ENCODE measurements at regions not wholly inside any gene's neighbourhood (a gene's known extent, or its start where the extent isn't known, plus 50 kb on each side); places are given as distances from the start of the nearest gene placed in this dataset.
"Not testable (repeated sequence)": the region's sequence is repeated elsewhere in the genome, so short reads cannot be mapped to it uniquely, and the experiment has no call there.

- H3K27ac ChIP-seq (ENCODE audit: low read length), result no peak overlapping the region
- H3K27me3 ChIP-seq (ENCODE audit: control insufficient read depth in 1 of 2, insufficient read depth in 2 of 2, low read length in 2 of 2), result no peaks in the 10 kb centered on the region
- H3K4me3 ChIP-seq (ENCODE audit: low read length in 2 of 2), result no peak overlapping the region
- H3K9me3 ChIP-seq (ENCODE audit: control insufficient read depth in 2 of 2, low read length in 2 of 2), result no peaks in the 10 kb centered on the region
- no peaks in the 10 kb centered on the region for H3K36me3 ChIP-seq (ENCODE audit: control insufficient read depth in 2 of 2, insufficient read depth in 2 of 2, low read length in 2 of 2)
- H3K4me1 ChIP-seq (ENCODE audit: control insufficient read depth, insufficient read depth, low read length), result peaks cover 9% of the 10 kb centered on the region
- H3K9ac ChIP-seq (ENCODE audit: low read length in 2 of 2), result no peak overlapping the region
These were observed 250.0 kb downstream of the DLL1 start for GRCh38 chr6:170040906-170041305.

- no peak overlapping the region for H3K4me3 ChIP-seq (ENCODE audit: low read length in 2 of 2)
- no peaks in the 10 kb centered on the region for H3K9me3 ChIP-seq (ENCODE audit: control insufficient read depth in 2 of 2, low read length in 2 of 2)
- H3K9ac ChIP-seq (ENCODE audit: low read length in 2 of 2), result no peak overlapping the region
- H3K27me3 ChIP-seq (ENCODE audit: control insufficient read depth in 1 of 2, insufficient read depth in 2 of 2, low read length in 2 of 2), result no peaks in the 10 kb centered on the region
- H3K27ac ChIP-seq (ENCODE audit: low read length), result no peak overlapping the region
- H3K4me1 ChIP-seq (ENCODE audit: control insufficient read depth, insufficient read depth, low read length), result peaks cover 7% of the 10 kb centered on the region
- H3K36me3 ChIP-seq (ENCODE audit: control insufficient read depth in 2 of 2, insufficient read depth in 2 of 2, low read length in 2 of 2), result no peaks in the 10 kb centered on the region
These were observed 250.8 kb downstream of the DLL1 start for GRCh38 chr6:170040115-170040500.

GRCh38 chr6:170039156-170040114, 251.4 kb downstream of the DLL1 start:
- H3K36me3 ChIP-seq (ENCODE audit: control insufficient read depth in 2 of 2, insufficient read depth in 2 of 2, low read length in 2 of 2), result no peaks in the 10 kb centered on the region

GRCh38 chr6:170038708-170039107, 252.2 kb downstream of the DLL1 start:
- H3K4me1 ChIP-seq (ENCODE audit: control insufficient read depth, insufficient read depth, low read length), result peaks cover 7% of the 10 kb centered on the region
- no peak overlapping the region for H3K4me3 ChIP-seq (ENCODE audit: low read length in 2 of 2)
- H3K27ac ChIP-seq (ENCODE audit: low read length), result no peak overlapping the region
- no peaks in the 10 kb centered on the region for H3K36me3 ChIP-seq (ENCODE audit: control insufficient read depth in 2 of 2, insufficient read depth in 2 of 2, low read length in 2 of 2)
- no peaks in the 10 kb centered on the region for H3K9me3 ChIP-seq (ENCODE audit: control insufficient read depth in 2 of 2, low read length in 2 of 2)
- H3K27me3 ChIP-seq (ENCODE audit: control insufficient read depth in 1 of 2, insufficient read depth in 2 of 2, low read length in 2 of 2), result no peaks in the 10 kb centered on the region
- H3K9ac ChIP-seq (ENCODE audit: low read length in 2 of 2), result no peak overlapping the region

More at GRCh38 chr6:170039156-170040114, 251.4 kb downstream of the DLL1 start:
- Histone ChIP-seq H3K9ac (ENCODE audit: low read length in 2 of 2) (no peak overlapping the region), H3K27me3 (ENCODE audit: control insufficient read depth in 1 of 2, insufficient read depth in 2 of 2, low read length in 2 of 2) (no peaks in the 10 kb centered on the region), H3K4me3 (ENCODE audit: low read length in 2 of 2) (no peak overlapping the region), H3K4me1 (ENCODE audit: control insufficient read depth, insufficient read depth, low read length) (peaks cover 7% of the 10 kb centered on the region), H3K9me3 (ENCODE audit: control insufficient read depth in 2 of 2, low read length in 2 of 2) (no peaks in the 10 kb centered on the region), H3K27ac (ENCODE audit: low read length) (no peak overlapping the region)

GRCh38 chr6:170038251-170038650, 252.6 kb downstream of the DLL1 start:
- Histone ChIP-seq H3K27me3 (ENCODE audit: control insufficient read depth in 1 of 2, insufficient read depth in 2 of 2, low read length in 2 of 2) (no peaks in the 10 kb centered on the region), H3K36me3 (ENCODE audit: control insufficient read depth in 2 of 2, insufficient read depth in 2 of 2, low read length in 2 of 2) (no peaks in the 10 kb centered on the region), H3K4me1 (ENCODE audit: control insufficient read depth, insufficient read depth, low read length) (peaks cover 7% of the 10 kb centered on the region), H3K9me3 (ENCODE audit: control insufficient read depth in 2 of 2, low read length in 2 of 2) (peaks cover 0 to under 1% of the 10 kb centered on the region in 2 donors), H3K4me3 (ENCODE audit: low read length in 2 of 2) (no peak overlapping the region), H3K9ac (ENCODE audit: low read length in 2 of 2) (no peak overlapping the region), H3K27ac (ENCODE audit: low read length) (no peak overlapping the region)

GRCh38 chr6:170037541-170038250, 253.2 kb downstream of the DLL1 start:
- H3K9me3 ChIP-seq (ENCODE audit: control insufficient read depth in 2 of 2, low read length in 2 of 2), result peaks cover 0 to 4% of the 10 kb centered on the region in 2 donors
- H3K27me3 ChIP-seq (ENCODE audit: control insufficient read depth in 1 of 2, insufficient read depth in 2 of 2, low read length in 2 of 2), result no peaks in the 10 kb centered on the region
- no peak overlapping the region for H3K4me3 ChIP-seq (ENCODE audit: low read length in 2 of 2)
- peaks cover 7% of the 10 kb centered on the region for H3K4me1 ChIP-seq (ENCODE audit: control insufficient read depth, insufficient read depth, low read length)
- no peaks in the 10 kb centered on the region for H3K36me3 ChIP-seq (ENCODE audit: control insufficient read depth in 2 of 2, insufficient read depth in 2 of 2, low read length in 2 of 2)
- no peak overlapping the region for H3K9ac ChIP-seq (ENCODE audit: low read length in 2 of 2)
- H3K27ac ChIP-seq (ENCODE audit: low read length), result no peak overlapping the region

GRCh38 chr6:170036916-170037315, 254.0 kb downstream of the DLL1 start:
- peaks cover 8% of the 10 kb centered on the region for H3K4me1 ChIP-seq (ENCODE audit: control insufficient read depth, insufficient read depth, low read length)
- H3K27ac ChIP-seq (ENCODE audit: low read length), result no peak overlapping the region
- no peaks in the 10 kb centered on the region for H3K36me3 ChIP-seq (ENCODE audit: control insufficient read depth in 2 of 2, insufficient read depth in 2 of 2, low read length in 2 of 2)
- H3K9me3 ChIP-seq (ENCODE audit: control insufficient read depth in 2 of 2, low read length in 2 of 2), result peaks cover 0 to 4% of the 10 kb centered on the region in 2 donors
- no peak overlapping the region for H3K9ac ChIP-seq (ENCODE audit: low read length in 2 of 2)
- H3K4me3 ChIP-seq (ENCODE audit: low read length in 2 of 2), result no peak overlapping the region
- H3K27me3 ChIP-seq (ENCODE audit: control insufficient read depth in 1 of 2, insufficient read depth in 2 of 2, low read length in 2 of 2), result no peaks in the 10 kb centered on the region

GRCh38 chr6:170036367-170036766, 254.5 kb downstream of the DLL1 start:
- H3K36me3 ChIP-seq (ENCODE audit: control insufficient read depth in 2 of 2, insufficient read depth in 2 of 2, low read length in 2 of 2); H3K9me3 ChIP-seq (ENCODE audit: control insufficient read depth in 2 of 2, low read length in 2 of 2); H3K27ac ChIP-seq (ENCODE audit: low read length); H3K9ac ChIP-seq (ENCODE audit: low read length in 2 of 2); H3K27me3 ChIP-seq (ENCODE audit: control insufficient read depth in 1 of 2, insufficient read depth in 2 of 2, low read length in 2 of 2); H3K4me3 ChIP-seq (ENCODE audit: low read length in 2 of 2): not testable (repeated sequence)
- H3K4me1 ChIP-seq (ENCODE audit: control insufficient read depth, insufficient read depth, low read length), result peaks cover 13% of the 10 kb centered on the region

GRCh38 chr6:170035901-170036304, 255.0 kb downstream of the DLL1 start:
- H3K27me3 ChIP-seq (ENCODE audit: control insufficient read depth in 1 of 2, insufficient read depth in 2 of 2, low read length in 2 of 2), result no peaks in the 10 kb centered on the region
- H3K4me3 ChIP-seq (ENCODE audit: low read length in 2 of 2), result no peak overlapping the region
- H3K9me3 ChIP-seq (ENCODE audit: control insufficient read depth in 2 of 2, low read length in 2 of 2), result peaks cover 0 to 4% of the 10 kb centered on the region in 2 donors
- H3K4me1 ChIP-seq (ENCODE audit: control insufficient read depth, insufficient read depth, low read length), result peaks cover 17% of the 10 kb centered on the region
- H3K27ac ChIP-seq (ENCODE audit: low read length), result no peak overlapping the region
- no peak overlapping the region for H3K9ac ChIP-seq (ENCODE audit: low read length in 2 of 2)
- H3K36me3 ChIP-seq (ENCODE audit: control insufficient read depth in 2 of 2, insufficient read depth in 2 of 2, low read length in 2 of 2), result no peaks in the 10 kb centered on the region

GRCh38 chr6:170035044-170035443, 255.8 kb downstream of the DLL1 start:
- Histone ChIP-seq H3K4me1 (ENCODE audit: control insufficient read depth, insufficient read depth, low read length) (peaks cover 24% of the 10 kb centered on the region), H3K4me3 (ENCODE audit: low read length in 2 of 2) (no peak overlapping the region), H3K27ac (ENCODE audit: low read length) (no peak overlapping the region), H3K9me3 (ENCODE audit: control insufficient read depth in 2 of 2, low read length in 2 of 2) (peaks cover 0 to 4% of the 10 kb centered on the region in 2 donors), H3K9ac (ENCODE audit: low read length in 2 of 2) (no peak overlapping the region), H3K36me3 (ENCODE audit: control insufficient read depth in 2 of 2, insufficient read depth in 2 of 2, low read length in 2 of 2) (no peaks in the 10 kb centered on the region), H3K27me3 (ENCODE audit: control insufficient read depth in 1 of 2, insufficient read depth in 2 of 2, low read length in 2 of 2) (no peaks in the 10 kb centered on the region)
